H9 (cell line): ENCODE measurements at regions not wholly inside any gene's neighbourhood (a gene's known extent, or its start where the extent isn't known, plus 50 kb on each side); places are given as distances from the start of the nearest gene placed in this dataset.
"Not testable (repeated sequence)": the region's sequence is repeated elsewhere in the genome, so short reads cannot be mapped to it uniquely, and the experiment has no call there.

Source experiments
- DNase-seq: peaks from one replicate; pipeline ENCODE4 v3.0.0-alpha.2; 2017
- H2AFZ ChIP-seq: one replicate; pipeline ENCODE4 v1.6.1; 2013; ENCODE audit warnings: mild to moderate bottlenecking, low read length, control low read depth, moderate library complexity
- H2AK5ac ChIP-seq: 2 replicates; pipeline ENCODE4 v1.6.1; 2013; ENCODE audit warnings: low read length, control low read depth, mixed read lengths; ENCODE audit not compliant: insufficient read length
- H2BK120ac ChIP-seq: one replicate; pipeline ENCODE4 v1.6.1; 2013; ENCODE audit warnings: low read depth, mild to moderate bottlenecking, low read length, control low read depth, inconsistent platforms; ENCODE audit not compliant: poor library complexity, severe bottlenecking
- H2BK12ac ChIP-seq: 2 replicates; pipeline ENCODE4 v1.6.1; 2013; ENCODE audit warnings: low read length, control low read depth, mixed read lengths, low read depth; ENCODE audit not compliant: insufficient read length
- H2BK15ac ChIP-seq: 2 replicates; pipeline ENCODE4 v1.6.1; 2013; ENCODE audit warnings: low read depth, low read length, control low read depth
- H2BK20ac ChIP-seq: one replicate; pipeline ENCODE4 v1.6.1; 2013; ENCODE audit warnings: low read depth, mild to moderate bottlenecking, low read length, control low read depth, inconsistent platforms; ENCODE audit not compliant: poor library complexity, severe bottlenecking
- H2BK5ac ChIP-seq: 2 replicates; pipeline ENCODE4 v1.6.1; 2013; ENCODE audit warnings: low read length, control low read depth, mixed read lengths; ENCODE audit not compliant: insufficient read length
- H3K14ac ChIP-seq: 2 replicates; pipeline ENCODE4 v1.6.1; 2013; ENCODE audit warnings: low read length, control low read depth; ENCODE audit not compliant: insufficient read depth
- H3K18ac ChIP-seq: 2 replicates; pipeline ENCODE4 v1.6.1; 2013; ENCODE audit warnings: low read depth, mild to moderate bottlenecking, mixed read lengths, low read length, control low read depth; ENCODE audit not compliant: insufficient read length
- H3K23ac ChIP-seq: 2 replicates; pipeline ENCODE4 v1.6.1; 2013; ENCODE audit warnings: low read length, control low read depth, mixed read lengths, low read depth; ENCODE audit not compliant: insufficient read length
- H3K23me2 ChIP-seq: 2 replicates; pipeline ENCODE4 v1.6.1; 2013; ENCODE audit warnings: low read depth, mild to moderate bottlenecking, mixed read lengths, low read length, control low read depth; ENCODE audit not compliant: insufficient read length, poor library complexity, severe bottlenecking
- H3K27ac ChIP-seq: 2 replicates; pipeline ENCODE4 v1.5.1; 2013; ENCODE audit warnings: low read length, control low read depth, mixed read lengths, low read depth; ENCODE audit not compliant: insufficient read length
- H3K27me3 ChIP-seq: 2 replicates; pipeline ENCODE4 v1.6.1; 2013; ENCODE audit warnings: low read length, control low read depth, inconsistent platforms; ENCODE audit not compliant: insufficient read depth
- H3K4ac ChIP-seq: 2 replicates; pipeline ENCODE4 v1.6.1; 2013; ENCODE audit warnings: low read depth, mild to moderate bottlenecking, control low read depth, inconsistent platforms, low read length, moderate library complexity
- H3K4me1 ChIP-seq: 2 replicates; pipeline ENCODE4 v1.6.1; 2013; ENCODE audit warnings: low read length, control low read depth, inconsistent platforms; ENCODE audit not compliant: insufficient read depth
- H3K4me2 ChIP-seq: 2 replicates; pipeline ENCODE4 v1.6.1; 2013; ENCODE audit warnings: low read length, control low read depth, mixed read lengths; ENCODE audit not compliant: insufficient read length, insufficient read depth
- H3K56ac ChIP-seq: 2 replicates; pipeline ENCODE4 v1.6.1; 2013; ENCODE audit warnings: low read depth, mild to moderate bottlenecking, mixed read lengths, low read length, control low read depth; ENCODE audit not compliant: insufficient read length
- H3K79me1 ChIP-seq: 2 replicates; pipeline ENCODE4 v1.6.1; 2013; ENCODE audit warnings: low read depth, mild to moderate bottlenecking, moderate library complexity, low read length, control low read depth, inconsistent platforms; ENCODE audit not compliant: insufficient read depth, poor library complexity, severe bottlenecking
- H3K79me2 ChIP-seq: 2 replicates; pipeline ENCODE4 v1.6.1; 2013; ENCODE audit warnings: low read length, control low read depth, inconsistent platforms; ENCODE audit not compliant: insufficient read depth
- H3K9ac ChIP-seq: 2 replicates; pipeline ENCODE4 v1.6.1; 2013; ENCODE audit warnings: low read length, control low read depth, mixed read lengths; ENCODE audit not compliant: insufficient read length; ENCODE audit errors: extremely low read depth
- H3K9me3 ChIP-seq: one replicate; pipeline ENCODE4 v1.6.1; 2013; ENCODE audit warnings: low read depth, low read length, inconsistent platforms; ENCODE audit not compliant: control insufficient read depth
- H3T11ph ChIP-seq: one replicate; pipeline ENCODE4 v1.6.1; 2013; ENCODE audit warnings: mild to moderate bottlenecking, low read length, control low read depth, inconsistent platforms
- H4K20me1 ChIP-seq: one replicate; pipeline ENCODE4 v1.6.1; 2013; ENCODE audit not compliant: control insufficient read depth, insufficient read length, insufficient read depth
- H4K5ac ChIP-seq: 2 replicates; pipeline ENCODE4 v1.6.1; 2013; ENCODE audit warnings: low read depth, mild to moderate bottlenecking, mixed read lengths, low read length, control low read depth; ENCODE audit not compliant: insufficient read length
- H4K8ac ChIP-seq: replicated peaks from 2 replicates; pipeline ENCODE4 v1.6.1; 2013; ENCODE audit warnings: low read length, control low read depth, mixed read lengths, low read depth; ENCODE audit not compliant: insufficient read length
- H4K91ac ChIP-seq: 2 replicates; pipeline ENCODE4 v1.6.1; 2013; ENCODE audit warnings: low read depth, mild to moderate bottlenecking, moderate library complexity, mixed read lengths, low read length, control low read depth; ENCODE audit not compliant: insufficient read length
- H3K27ac Mint-ChIP-seq, 3 experiments: 2 replicates in 2 of 3; 3 replicates in 1 of 3; pipeline ENCODE4 v1.8.0; 2020 to 2021; ENCODE audit warnings: mixed read lengths in 3 of 3, mild to moderate bottlenecking in 1 of 3, moderate library complexity in 1 of 3
- H3K27me3 Mint-ChIP-seq: 2 replicates; pipeline ENCODE4 v1.8.0; 2021; ENCODE audit warnings: low read depth, mild to moderate bottlenecking, moderate library complexity, mixed read lengths
- H3K36me3 Mint-ChIP-seq, 3 experiments: 2 replicates in 2 of 3; 3 replicates in 1 of 3; pipeline ENCODE4 v1.8.0; 2020 to 2021; ENCODE audit warnings: low read depth in 3 of 3, mixed read lengths in 3 of 3; ENCODE audit not compliant: insufficient read depth in 1 of 3
- H3K4me1 Mint-ChIP-seq, 2 experiments: 2 replicates each; pipeline ENCODE4 v1.8.0; 2020; ENCODE audit warnings: mixed read lengths in 2 of 2
- H3K4me3 Mint-ChIP-seq, 2 experiments: 2 replicates in 1 of 2; 3 replicates in 1 of 2; pipeline ENCODE4 v1.8.0; 2020 to 2021; ENCODE audit warnings: mild to moderate bottlenecking in 2 of 2, mixed read lengths in 2 of 2, moderate library complexity in 1 of 2
- H3K9me3 Mint-ChIP-seq, 2 experiments: 2 replicates in 1 of 2; 3 replicates in 1 of 2; pipeline ENCODE4 v1.8.0; 2020; ENCODE audit warnings: mild to moderate bottlenecking in 2 of 2, mixed read lengths in 2 of 2, moderate library complexity in 1 of 2
- WGBS: extraction: QIAGEN DNeasy Blood & Tissue Kit; methylation state at CpG from one replicate; pipeline ENCODE4 v1.1.7; 2013; ENCODE audit warnings: missing lambda C conversion rate, low lambda C conversion rate, mixed read lengths; ENCODE audit not compliant: insufficient read length; ENCODE audit errors: extremely low coverage; 5-methylcytosine and 5-hydroxymethylcytosine counted together
- TF ChIP-seq, protein P1 (sequence below): fragments of 200-600 bp; sonication (generic); conservative IDR thresholded peaks from 3 replicates; pipeline ENCODE4 v1.8.0; 2021; ENCODE audit warnings: antibody characterized with exemption, mild to moderate bottlenecking

DNA sequence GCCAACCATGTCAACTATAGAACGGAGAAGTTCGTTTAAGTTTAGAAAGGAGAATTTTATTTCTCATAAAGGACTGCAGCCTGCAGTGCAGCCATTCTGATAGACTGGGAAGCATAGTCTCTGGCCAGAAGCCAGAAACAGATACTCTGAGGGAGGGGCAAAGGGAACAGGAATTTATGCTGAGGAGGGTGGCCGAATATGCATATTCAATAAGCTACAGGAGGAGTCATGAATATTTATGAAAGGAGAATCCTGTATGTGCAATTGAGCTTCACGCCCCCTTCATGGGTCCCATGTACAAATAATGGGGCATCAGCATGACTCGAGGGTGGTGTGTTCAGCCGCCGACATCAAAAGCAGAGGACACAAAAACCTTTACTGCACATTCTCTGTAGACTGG, 199.9 kb downstream of the CWF19L2 start:
- no peaks in the 10 kb centered on the region for H3K27me3 ChIP-seq
- H3K79me2 ChIP-seq, result no peaks in the 10 kb centered on the region
- H3K4me1 ChIP-seq, result no peaks in the 10 kb centered on the region
- H2AK5ac ChIP-seq, result no peak overlapping the region
- no peak overlapping the region for H2BK20ac ChIP-seq
- H3K23ac ChIP-seq, result no peak overlapping the region
- no peaks in the 10 kb centered on the region for H3K27me3 Mint-ChIP-seq
- H3K4me3 Mint-ChIP-seq, result no peak overlapping the region
- WGBS, result no CpG with 5 or more reads among the region's 7 CpGs
- no peaks in the 10 kb centered on the region for H4K20me1 ChIP-seq
- no peaks in the 10 kb centered on the region for H3K79me1 ChIP-seq
- H3K4me1 Mint-ChIP-seq, result peaks cover 9% of the 10 kb centered on the region in 2 experiments
- no peak overlapping the region for H3K9ac ChIP-seq
- no peak overlapping the region for H3T11ph ChIP-seq
- H2BK12ac ChIP-seq, result no peak overlapping the region
- no peak overlapping the region for H3K27ac ChIP-seq
- H3K9me3 Mint-ChIP-seq, result no peaks in the 10 kb centered on the region
- H3K4ac ChIP-seq, result no peak overlapping the region
- no peak overlapping the region for H2BK120ac ChIP-seq
- H2BK15ac ChIP-seq, result no peak overlapping the region
- H4K8ac ChIP-seq, result no peak overlapping the region
- no peaks in the 10 kb centered on the region for H3K36me3 Mint-ChIP-seq
- no peak overlapping the region for H2BK5ac ChIP-seq
- no peak for DNase-seq
- no peak overlapping the region for H3K18ac ChIP-seq
- no peak overlapping the region for H2AFZ ChIP-seq
- no peak overlapping the region for H4K91ac ChIP-seq
- no peak overlapping the region for H3K56ac ChIP-seq
- no peak overlapping the region for H3K14ac ChIP-seq
- H3K4me2 ChIP-seq, result no peak overlapping the region
- peak overlapping the region in 1 of 3 experiments; percentile 63; a peak in 1 of 7 replicates for H3K27ac Mint-ChIP-seq
- H3K9me3 ChIP-seq, result no peaks in the 10 kb centered on the region
- no peak overlapping the region for H4K5ac ChIP-seq
- TF ChIP-seq, protein P1, sequence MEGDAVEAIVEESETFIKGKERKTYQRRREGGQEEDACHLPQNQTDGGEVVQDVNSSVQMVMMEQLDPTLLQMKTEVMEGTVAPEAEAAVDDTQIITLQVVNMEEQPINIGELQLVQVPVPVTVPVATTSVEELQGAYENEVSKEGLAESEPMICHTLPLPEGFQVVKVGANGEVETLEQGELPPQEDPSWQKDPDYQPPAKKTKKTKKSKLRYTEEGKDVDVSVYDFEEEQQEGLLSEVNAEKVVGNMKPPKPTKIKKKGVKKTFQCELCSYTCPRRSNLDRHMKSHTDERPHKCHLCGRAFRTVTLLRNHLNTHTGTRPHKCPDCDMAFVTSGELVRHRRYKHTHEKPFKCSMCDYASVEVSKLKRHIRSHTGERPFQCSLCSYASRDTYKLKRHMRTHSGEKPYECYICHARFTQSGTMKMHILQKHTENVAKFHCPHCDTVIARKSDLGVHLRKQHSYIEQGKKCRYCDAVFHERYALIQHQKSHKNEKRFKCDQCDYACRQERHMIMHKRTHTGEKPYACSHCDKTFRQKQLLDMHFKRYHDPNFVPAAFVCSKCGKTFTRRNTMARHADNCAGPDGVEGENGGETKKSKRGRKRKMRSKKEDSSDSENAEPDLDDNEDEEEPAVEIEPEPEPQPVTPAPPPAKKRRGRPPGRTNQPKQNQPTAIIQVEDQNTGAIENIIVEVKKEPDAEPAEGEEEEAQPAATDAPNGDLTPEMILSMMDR, result no peak
- no peaks in the 10 kb centered on the region for H3K23me2 ChIP-seq

GRCh38 chr11:107253661-107254060, 204.0 kb downstream of the CWF19L2 start:
- H2BK12ac ChIP-seq, H3K27ac ChIP-seq, H3K36me3 Mint-ChIP-seq, H2BK20ac ChIP-seq, H3K14ac ChIP-seq, H3K9ac ChIP-seq, H4K91ac ChIP-seq, H2BK120ac ChIP-seq, H3K27me3 Mint-ChIP-seq, H3K4ac ChIP-seq, H3K18ac ChIP-seq, H3K23me2 ChIP-seq, H4K8ac ChIP-seq, H4K5ac ChIP-seq, H2BK5ac ChIP-seq, H4K20me1 ChIP-seq, H3K27me3 ChIP-seq, H2AFZ ChIP-seq, DNase-seq, H2BK15ac ChIP-seq, H3K4me1 ChIP-seq, H3K23ac ChIP-seq, H3K79me2 ChIP-seq, H2AK5ac ChIP-seq, H3K4me2 ChIP-seq, H3K9me3 ChIP-seq, H3T11ph ChIP-seq, H3K4me3 Mint-ChIP-seq, H3K9me3 Mint-ChIP-seq, H3K79me1 ChIP-seq, H3K56ac ChIP-seq: not testable (repeated sequence)
- Mint-ChIP-seq H3K4me1 (peaks cover 11 to 14% of the 10 kb centered on the region in 2 experiments), H3K27ac (peak overlapping the region in 2 of 3 experiments; percentile 16 to 44; a peak in 2 of 7 replicates)
- WGBS, result no CpG with 5 or more reads among the region's 8 CpGs
